ENCODE measurements at regions not wholly inside any gene's neighbourhood (a gene's known extent, or its start where the extent isn't known, plus 50 kb on each side); places are given as distances from the start of the nearest gene placed in this dataset.

GRCh38 chr2:2723064-2723463, 392.0 kb upstream of the MYT1L start:
- TF ChIP-seq CTCF (IDR thresholded peaks at IDR 0.05) (no peak), POLR2A (IDR thresholded peaks at IDR 0.05) (no peak)

Measured in right lobe of liver (tissue), 4 donors.